ENCODE measurements at regions not wholly inside any gene's neighbourhood (a gene's known extent, or its start where the extent isn't known, plus 50 kb on each side); places are given as distances from the start of the nearest gene placed in this dataset.

GRCh38 chr4:42216664-42217063 lies 64.2 kb upstream of the BEND4 start:
- TF ChIP-seq CBX3 (IDR thresholded peaks at IDR 0.05; ENCODE audit: low read depth) (no peak), JUND (IDR thresholded peaks at IDR 0.05) (no peak), EGR1 (IDR thresholded peaks at IDR 0.05; ENCODE audit: low read depth) (no peak), POLR2A (IDR thresholded peaks at IDR 0.05; ENCODE audit: borderline replicate concordance, extremely low read depth, insufficient read depth, insufficient read length) (no peak), EZH2phosphoT487 (IDR thresholded peaks at IDR 0.05; ENCODE audit: borderline replicate concordance) (no peak), ZBTB33 (IDR thresholded peaks at IDR 0.05; ENCODE audit: extremely low read depth, insufficient replicate concordance, low read length) (no peak)
- TF ChIP-seq, protein P1, sequence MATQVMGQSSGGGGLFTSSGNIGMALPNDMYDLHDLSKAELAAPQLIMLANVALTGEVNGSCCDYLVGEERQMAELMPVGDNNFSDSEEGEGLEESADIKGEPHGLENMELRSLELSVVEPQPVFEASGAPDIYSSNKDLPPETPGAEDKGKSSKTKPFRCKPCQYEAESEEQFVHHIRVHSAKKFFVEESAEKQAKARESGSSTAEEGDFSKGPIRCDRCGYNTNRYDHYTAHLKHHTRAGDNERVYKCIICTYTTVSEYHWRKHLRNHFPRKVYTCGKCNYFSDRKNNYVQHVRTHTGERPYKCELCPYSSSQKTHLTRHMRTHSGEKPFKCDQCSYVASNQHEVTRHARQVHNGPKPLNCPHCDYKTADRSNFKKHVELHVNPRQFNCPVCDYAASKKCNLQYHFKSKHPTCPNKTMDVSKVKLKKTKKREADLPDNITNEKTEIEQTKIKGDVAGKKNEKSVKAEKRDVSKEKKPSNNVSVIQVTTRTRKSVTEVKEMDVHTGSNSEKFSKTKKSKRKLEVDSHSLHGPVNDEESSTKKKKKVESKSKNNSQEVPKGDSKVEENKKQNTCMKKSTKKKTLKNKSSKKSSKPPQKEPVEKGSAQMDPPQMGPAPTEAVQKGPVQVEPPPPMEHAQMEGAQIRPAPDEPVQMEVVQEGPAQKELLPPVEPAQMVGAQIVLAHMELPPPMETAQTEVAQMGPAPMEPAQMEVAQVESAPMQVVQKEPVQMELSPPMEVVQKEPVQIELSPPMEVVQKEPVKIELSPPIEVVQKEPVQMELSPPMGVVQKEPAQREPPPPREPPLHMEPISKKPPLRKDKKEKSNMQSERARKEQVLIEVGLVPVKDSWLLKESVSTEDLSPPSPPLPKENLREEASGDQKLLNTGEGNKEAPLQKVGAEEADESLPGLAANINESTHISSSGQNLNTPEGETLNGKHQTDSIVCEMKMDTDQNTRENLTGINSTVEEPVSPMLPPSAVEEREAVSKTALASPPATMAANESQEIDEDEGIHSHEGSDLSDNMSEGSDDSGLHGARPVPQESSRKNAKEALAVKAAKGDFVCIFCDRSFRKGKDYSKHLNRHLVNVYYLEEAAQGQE (IDR thresholded peaks at IDR 0.05; ENCODE audit: low read depth) = no peak
- Histone ChIP-seq H3K4me1 (ENCODE audit: control insufficient read depth in 1 of 2, insufficient read depth in 2 of 2, low read length in 2 of 2) (no peaks in the 10 kb centered on the region), H3K9me3 (ENCODE audit: control insufficient read depth in 1 of 2, insufficient read depth in 1 of 2, low read depth in 1 of 2, low read length in 2 of 2) (no peaks in the 10 kb centered on the region), H3K4me2 (ENCODE audit: low read length) (no peak overlapping the region), H2AFZ (ENCODE audit: low read depth, low read length, poor library complexity, severe bottlenecking) (no peak overlapping the region), H3K4me3 (replicated peaks in 1 of 2; ENCODE audit: low read depth in 1 of 2, low read length in 2 of 2) (no peak overlapping the region), H3K9ac (ENCODE audit: low read length) (no peak overlapping the region), H3K79me2 (ENCODE audit: insufficient read depth, low read length) (no peaks in the 10 kb centered on the region), H3K27ac (ENCODE audit: low read depth, low read length) (no peak overlapping the region), H3K9me2 (ENCODE audit: insufficient read depth) (no peaks in the 10 kb centered on the region), H3K27me3 (ENCODE audit: insufficient read depth, low read length) (no peaks in the 10 kb centered on the region), H4K20me1 (ENCODE audit: insufficient read depth) (no peaks in the 10 kb centered on the region), H3K36me3 (ENCODE audit: control insufficient read depth in 1 of 2, insufficient read depth in 2 of 2, low read length in 2 of 2) (no peaks in the 10 kb centered on the region)
- CTCF ChIA-PET = no interaction called here
- POLR2A ChIA-PET = no interaction called here
- DNase-seq (ENCODE audit: low read depth, low spot score) (no peak), ATAC-seq (no peak)
- intact Hi-C loops (cut with micrococcal nuclease) = no loop called here
- RAD21 ChIA-PET (ENCODE audit: low non-redundant PET in 1 of 2, low total read pairs in 2 of 2, uncharacterized antibody in 2 of 2, unreplicated experiment in 2 of 2) = no interaction called here
- BruUV-seq (replicated peaks) = no TSS peak

Data from HCT116 (cell line).